GM10266 (cell line): ENCODE measurements at regions not wholly inside any gene's neighbourhood (a gene's known extent, or its start where the extent isn't known, plus 50 kb on each side); places are given as distances from the start of the nearest gene placed in this dataset.
A peak's percentile ranks its signal among the peaks of the same experiment; 100 is the strongest.

Experiments used
- DNase-seq: peaks from one replicate; pipeline ENCODE4 v3.0.0; 2012; ENCODE audit errors: extremely low spot score
- CTCF ChIP-seq: IDR thresholded peaks from 2 replicates; pipeline ENCODE4 v1.5.1; 2012; ENCODE audit warnings: mild to moderate bottlenecking, low read depth; ENCODE audit not compliant: control insufficient read depth, insufficient read depth; ENCODE audit errors: missing control alignments

- TF ChIP-seq CTCF, result no peak
- no peak for DNase-seq
Measured at GRCh38 chr1:79262745-79263258, 256.3 kb upstream of the ADGRL4 start.

- peak; percentile 28 for DNase-seq
- peak; percentile 33 for TF ChIP-seq CTCF
Measured at GRCh38 chr1:79259390-79260336, 253.1 kb upstream of the ADGRL4 start.

- TF ChIP-seq CTCF, result no peak
- no peak for DNase-seq
Measured at GRCh38 chr1:79255421-79255820, 248.9 kb upstream of the ADGRL4 start.

- no peak for DNase-seq
- TF ChIP-seq CTCF, result no peak
Measured at GRCh38 chr1:79252598-79252997, 246.1 kb upstream of the ADGRL4 start.

- DNase-seq, result no peak
Measured at GRCh38 chr1:79239840-79240239, 233.3 kb upstream of the ADGRL4 start.

GRCh38 chr1:79235301-79236002 lies 228.9 kb upstream of the ADGRL4 start:
- DNase-seq, result no peak
- no peak for TF ChIP-seq CTCF

More at GRCh38 chr1:79239840-79240239, 233.3 kb upstream of the ADGRL4 start:
- no peak for TF ChIP-seq CTCF
